Activated CD8-positive, alpha-beta memory T cell treated with anti-CD3 and anti-CD28 coated beads, Interleukin-2, amount 10 ng/mL, durations not matched to agents 7 days and 5 days (primary cell): ENCODE measurements at regions not wholly inside any gene's neighbourhood (a gene's known extent, or its start where the extent isn't known, plus 50 kb on each side); places are given as distances from the start of the nearest gene placed in this dataset.

ENCODE experiments used
- ATAC-seq: fragments of 150-1000 bp; cut with Tn5 transposase; one replicate; pipeline ENCODE4 v1.10.0; 2021; ENCODE audit warnings: moderate library complexity
- CTCF ChIA-PET: fragments of 350-600 bp; sonication (Branson Sonifier 250); formaldehyde crosslinking; loops from one replicate; lab custom pipeline; 2021; ENCODE audit warnings: antibody characterized with exemption; lab: Charles Lee
- DNase-seq: peaks from one replicate; pipeline ENCODE4 v3.0.0-alpha.2; 2020
- H3K27ac Mint-ChIP-seq: one replicate; pipeline ENCODE4 v1.8.0; 2021; ENCODE audit warnings: mild to moderate bottlenecking, mixed read lengths
- H3K27me3 Mint-ChIP-seq: one replicate; pipeline ENCODE4 v1.8.0; 2021; ENCODE audit warnings: mixed read lengths
- H3K36me3 Mint-ChIP-seq: one replicate; pipeline ENCODE4 v1.8.0; 2021; ENCODE audit warnings: mild to moderate bottlenecking, mixed read lengths
- H3K4me1 Mint-ChIP-seq: one replicate; pipeline ENCODE4 v1.8.0; 2021; ENCODE audit warnings: mixed read lengths
- H3K4me3 Mint-ChIP-seq: one replicate; pipeline ENCODE4 v1.8.0; 2021; ENCODE audit warnings: mild to moderate bottlenecking, moderate library complexity, mixed read lengths
- H3K9me3 Mint-ChIP-seq: one replicate; pipeline ENCODE4 v1.8.0; 2022; ENCODE audit warnings: low read depth, mixed read lengths

- peaks cover 26% of the 10 kb centered on the region for H3K4me1 Mint-ChIP-seq
These were observed 1359.4 kb upstream of the GJE1 start for GRCh38 chr6:140773276-140773675.

DNA sequence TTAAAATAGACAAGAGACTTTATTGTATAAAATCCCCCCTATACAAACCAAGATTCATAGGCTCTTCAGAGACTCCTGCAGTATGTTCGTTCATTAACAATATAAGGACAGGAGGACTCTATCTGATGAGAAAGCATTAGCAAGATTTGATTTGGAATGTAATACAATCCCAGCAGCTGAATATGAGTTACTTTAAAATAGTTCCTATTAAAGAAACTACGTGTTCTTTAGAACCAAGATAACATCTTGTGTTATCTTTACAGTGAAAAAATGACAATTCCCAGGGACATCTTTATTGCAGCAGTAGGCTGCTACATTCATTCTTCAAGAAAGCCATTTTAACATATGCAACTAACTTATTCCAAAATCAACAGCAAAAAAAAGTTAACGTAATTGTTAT is 1360.1 kb upstream of the GJE1 start:
- ATAC-seq = no peak
- CTCF ChIA-PET = interaction anchor here (1.0 kb wide), 1 partner anchor 13 kb away, joined by 3 read pairs; no protein-coding TSS in a partner anchor
- H3K4me1 Mint-ChIP-seq = peaks cover 26% of the 10 kb centered on the region
- H3K27ac Mint-ChIP-seq = no peak overlapping the region
- no peak for DNase-seq
- H3K4me3 Mint-ChIP-seq = no peak overlapping the region
- peaks cover 19% of the 10 kb centered on the region for H3K9me3 Mint-ChIP-seq
- H3K27me3 Mint-ChIP-seq = peaks cover 24% of the 10 kb centered on the region
- H3K36me3 Mint-ChIP-seq = peaks cover 39% of the 10 kb centered on the region

More at GRCh38 chr6:140773276-140773675, 1359.4 kb upstream of the GJE1 start:
- no peak for ATAC-seq
- peaks cover 15% of the 10 kb centered on the region for H3K9me3 Mint-ChIP-seq
- H3K4me3 Mint-ChIP-seq = no peak overlapping the region
- H3K27me3 Mint-ChIP-seq = peaks cover 22% of the 10 kb centered on the region
- H3K36me3 Mint-ChIP-seq = peaks cover 35% of the 10 kb centered on the region
- H3K27ac Mint-ChIP-seq = peak overlapping the region; percentile 32
- CTCF ChIA-PET = interaction anchor here (1.5 kb wide), 1 partner anchor 36 kb away, joined by 5 read pairs; no protein-coding TSS in a partner anchor
- no peak for DNase-seq

GRCh38 chr6:140768133-140768532 is 1364.6 kb upstream of the GJE1 start:
- peaks cover 32% of the 10 kb centered on the region for H3K36me3 Mint-ChIP-seq
- DNase-seq (no peak), ATAC-seq (no peak)
- H3K27me3 Mint-ChIP-seq = peaks cover 29% of the 10 kb centered on the region
- H3K27ac Mint-ChIP-seq = no peak overlapping the region
- peaks cover 24% of the 10 kb centered on the region for H3K9me3 Mint-ChIP-seq
- no peak overlapping the region for H3K4me3 Mint-ChIP-seq
- H3K4me1 Mint-ChIP-seq = peaks cover 6% of the 10 kb centered on the region
- CTCF ChIA-PET = no interaction called here

DNA sequence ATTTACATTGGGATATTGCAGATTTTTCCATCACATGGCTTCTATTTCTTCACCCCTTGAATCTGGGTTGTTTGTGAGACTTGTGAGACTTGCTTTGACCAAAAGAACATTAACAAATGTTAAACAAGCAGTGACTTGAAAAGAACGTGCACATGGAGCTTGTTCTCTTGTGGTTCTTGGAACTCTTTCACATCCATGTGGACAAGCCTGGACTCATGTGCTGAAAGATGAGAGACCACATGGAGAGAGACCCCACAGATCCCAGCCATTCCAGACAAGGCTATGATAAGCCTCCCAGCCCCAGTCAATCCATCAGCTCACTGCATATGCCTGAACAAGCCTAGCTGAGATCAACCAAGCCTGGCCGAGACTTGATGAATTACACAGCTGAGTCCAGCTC is 1365.7 kb upstream of the GJE1 start:
- DNase-seq = no peak
- peaks cover 23% of the 10 kb centered on the region for H3K9me3 Mint-ChIP-seq
- H3K4me3 Mint-ChIP-seq = no peak overlapping the region
- H3K36me3 Mint-ChIP-seq = peaks cover 25% of the 10 kb centered on the region
- CTCF ChIA-PET = no interaction called here
- no peak for ATAC-seq
- peaks cover 24% of the 10 kb centered on the region for H3K27me3 Mint-ChIP-seq
- H3K4me1 Mint-ChIP-seq = no peaks in the 10 kb centered on the region
- H3K27ac Mint-ChIP-seq = no peak overlapping the region

GRCh38 chr6:140758169-140758877 is 1374.4 kb upstream of the GJE1 start:
- Mint-ChIP-seq H3K4me3 (no peak overlapping the region), H3K36me3 (no peaks in the 10 kb centered on the region), H3K4me1 (peaks cover 2% of the 10 kb centered on the region), H3K27ac (no peak overlapping the region), H3K27me3 (peaks cover 15% of the 10 kb centered on the region), H3K9me3 (peaks cover 2% of the 10 kb centered on the region)
- DNase-seq (no peak), ATAC-seq (no peak)
- CTCF ChIA-PET = no interaction called here

GRCh38 chr6:140752234-140752633 is 1377.8 kb upstream of the CITED2 start:
- DNase-seq (no peak), ATAC-seq (no peak)
- CTCF ChIA-PET = no interaction called here
- H3K27me3 Mint-ChIP-seq = peaks cover 2% of the 10 kb centered on the region
- H3K36me3 Mint-ChIP-seq = peaks cover 2% of the 10 kb centered on the region
- no peak overlapping the region for H3K27ac Mint-ChIP-seq
- no peaks in the 10 kb centered on the region for H3K4me1 Mint-ChIP-seq
- H3K9me3 Mint-ChIP-seq = peaks cover 13% of the 10 kb centered on the region
- no peak overlapping the region for H3K4me3 Mint-ChIP-seq

DNA sequence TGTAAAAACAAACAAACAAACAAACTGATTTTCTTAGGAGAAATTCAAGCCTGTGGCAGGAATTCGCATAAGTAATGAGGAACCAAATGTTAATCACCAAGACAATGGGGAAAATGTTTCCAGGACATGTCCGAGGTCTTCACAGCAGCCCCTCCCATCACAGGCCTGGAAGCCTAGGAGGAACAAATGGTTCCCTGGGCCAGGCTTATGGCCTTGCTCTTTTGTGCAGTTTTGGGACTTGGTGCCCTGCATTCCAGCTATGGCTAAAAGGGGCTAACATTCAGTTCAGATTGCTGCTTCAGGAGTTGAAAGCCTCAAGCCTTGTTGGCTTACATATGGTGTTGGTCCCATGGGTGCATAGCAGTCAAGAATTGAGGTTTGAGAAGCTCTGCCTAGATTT is 1372.7 kb upstream of the CITED2 start:
- H3K4me3 Mint-ChIP-seq = no peak overlapping the region
- peaks cover 16% of the 10 kb centered on the region for H3K9me3 Mint-ChIP-seq
- CTCF ChIA-PET = no interaction called here
- no peak overlapping the region for H3K27ac Mint-ChIP-seq
- DNase-seq (no peak), ATAC-seq (no peak)
- H3K4me1 Mint-ChIP-seq = peaks cover 10% of the 10 kb centered on the region
- peaks cover 8% of the 10 kb centered on the region for H3K36me3 Mint-ChIP-seq
- no peaks in the 10 kb centered on the region for H3K27me3 Mint-ChIP-seq

DNA sequence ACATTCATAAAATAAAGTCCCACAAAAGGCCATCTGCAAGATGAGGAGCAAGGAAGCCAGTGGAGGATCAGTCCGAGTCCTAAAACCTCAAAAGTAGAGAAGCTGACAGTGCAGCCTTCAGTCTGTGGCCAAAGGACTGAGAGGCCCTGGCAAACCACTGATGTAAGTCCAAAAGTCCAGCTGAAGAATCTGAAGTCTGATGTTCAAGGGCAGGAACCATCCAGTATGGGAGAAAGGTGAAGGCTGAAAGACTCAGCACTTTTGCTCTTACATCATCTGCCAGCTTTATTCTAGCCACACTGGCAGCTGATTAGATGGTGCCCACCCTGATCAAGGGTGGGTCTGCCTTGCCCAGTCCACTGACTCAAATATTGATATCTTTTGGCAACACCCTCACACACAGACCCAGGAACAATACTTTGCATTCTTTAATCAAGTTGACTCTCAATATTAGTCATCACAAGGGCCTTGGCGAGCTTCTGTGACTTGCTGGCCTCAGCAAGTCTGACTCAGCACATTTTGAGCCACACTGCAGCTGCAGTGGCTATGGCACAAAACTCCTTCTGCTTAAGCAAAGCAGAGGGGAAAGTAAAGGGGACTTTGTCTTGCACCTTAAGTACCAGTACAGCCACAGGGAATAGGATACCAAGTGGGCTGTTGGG is 1370.3 kb upstream of the CITED2 start:
- no peak overlapping the region for H3K4me3 Mint-ChIP-seq
- peak; percentile 77 for ATAC-seq
- H3K27ac Mint-ChIP-seq = peak overlapping the region; percentile 23
- H3K9me3 Mint-ChIP-seq = peaks cover 13% of the 10 kb centered on the region
- CTCF ChIA-PET = no interaction called here
- H3K27me3 Mint-ChIP-seq = no peaks in the 10 kb centered on the region
- DNase-seq = peak; percentile 55
- H3K36me3 Mint-ChIP-seq = peaks cover 8% of the 10 kb centered on the region
- peaks cover 10% of the 10 kb centered on the region for H3K4me1 Mint-ChIP-seq

DNA sequence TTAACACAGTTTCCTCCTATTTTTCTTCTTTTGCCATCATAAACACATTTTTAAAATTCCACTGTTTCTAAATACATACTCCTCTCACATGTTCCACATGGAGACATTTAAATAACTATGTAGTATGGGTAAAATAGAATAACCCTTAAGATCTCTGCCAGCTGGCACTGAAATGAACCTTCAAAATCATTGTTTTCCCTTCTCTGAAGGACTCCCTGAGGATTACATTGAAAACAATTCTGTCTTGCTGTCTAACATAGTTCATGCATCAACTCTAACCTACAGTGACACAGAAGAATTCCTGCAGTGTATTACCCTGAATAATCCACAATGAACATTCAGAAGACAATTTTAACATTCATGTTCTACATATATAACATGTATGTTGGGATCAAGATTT is 1361.8 kb upstream of the CITED2 start:
- no peak overlapping the region for H3K4me3 Mint-ChIP-seq
- no peak overlapping the region for H3K27ac Mint-ChIP-seq
- ATAC-seq (no peak), DNase-seq (no peak)
- CTCF ChIA-PET = interaction anchor here (1.1 to 1.7 kb wide), 2 partner anchors 8 to 10 kb away, joined by 3 to 4 read pairs; no protein-coding TSS in a partner anchor
- peaks cover 9% of the 10 kb centered on the region for H3K27me3 Mint-ChIP-seq
- H3K36me3 Mint-ChIP-seq = no peaks in the 10 kb centered on the region
- H3K4me1 Mint-ChIP-seq = no peaks in the 10 kb centered on the region
- no peaks in the 10 kb centered on the region for H3K9me3 Mint-ChIP-seq

- no peak for DNase-seq
- Mint-ChIP-seq H3K27me3 (peaks cover 2% of the 10 kb centered on the region), H3K9me3 (no peaks in the 10 kb centered on the region), H3K4me3 (no peak overlapping the region), H3K27ac (no peak overlapping the region), H3K4me1 (peaks cover 12% of the 10 kb centered on the region), H3K36me3 (peaks cover 2% of the 10 kb centered on the region)
- CTCF ChIA-PET = no interaction called here
- ATAC-seq = no peak
These were observed 1358.5 kb upstream of the CITED2 start for GRCh38 chr6:140732991-140733390.

- DNase-seq = no peak
- ATAC-seq = no peak
- Mint-ChIP-seq H3K27me3 (no peaks in the 10 kb centered on the region), H3K9me3 (no peaks in the 10 kb centered on the region), H3K4me3 (no peak overlapping the region), H3K4me1 (peaks cover 12% of the 10 kb centered on the region), H3K27ac (no peak overlapping the region), H3K36me3 (peaks cover 2% of the 10 kb centered on the region)
- CTCF ChIA-PET = no interaction called here
These were observed 1357.7 kb upstream of the CITED2 start for GRCh38 chr6:140732155-140732554.

- no peak overlapping the region for H3K4me3 Mint-ChIP-seq
- H3K27me3 Mint-ChIP-seq = no peaks in the 10 kb centered on the region
- ATAC-seq = no peak
- peaks cover 12% of the 10 kb centered on the region for H3K4me1 Mint-ChIP-seq
- DNase-seq = no peak
- CTCF ChIA-PET = no interaction called here
- peaks cover 2% of the 10 kb centered on the region for H3K36me3 Mint-ChIP-seq
- H3K9me3 Mint-ChIP-seq = no peaks in the 10 kb centered on the region
- no peak overlapping the region for H3K27ac Mint-ChIP-seq
These were observed 1357.3 kb upstream of the CITED2 start for GRCh38 chr6:140731741-140732140.

DNA sequence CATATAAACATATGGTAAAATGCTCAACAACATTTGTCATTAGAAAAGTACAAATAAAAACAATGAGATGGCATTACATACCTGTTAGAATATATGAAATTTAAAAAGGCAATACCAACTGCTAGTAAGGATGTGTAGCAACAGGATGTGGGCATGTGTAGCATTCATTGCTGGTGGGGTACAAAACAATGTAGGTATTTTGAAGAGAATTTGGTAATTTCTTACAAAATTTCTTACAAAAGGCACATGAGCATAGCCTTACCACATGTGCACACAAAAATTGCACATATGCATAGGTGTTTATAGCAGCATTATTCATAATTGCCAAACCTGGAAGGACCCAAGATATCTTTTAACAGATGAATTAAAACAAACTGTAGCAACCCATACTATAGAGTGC is 1355.1 kb upstream of the CITED2 start:
- H3K27ac Mint-ChIP-seq = no peak overlapping the region
- no peak for DNase-seq
- H3K36me3 Mint-ChIP-seq = peaks cover 3% of the 10 kb centered on the region
- CTCF ChIA-PET = no interaction called here
- H3K4me3 Mint-ChIP-seq = no peak overlapping the region
- H3K9me3 Mint-ChIP-seq = peaks cover 3% of the 10 kb centered on the region
- peaks cover 12% of the 10 kb centered on the region for H3K4me1 Mint-ChIP-seq
- no peak for ATAC-seq
- no peaks in the 10 kb centered on the region for H3K27me3 Mint-ChIP-seq

- DNase-seq (no peak), ATAC-seq (no peak)
- peaks cover 7% of the 10 kb centered on the region for H3K9me3 Mint-ChIP-seq
- no peak overlapping the region for H3K4me3 Mint-ChIP-seq
- CTCF ChIA-PET = no interaction called here
- no peaks in the 10 kb centered on the region for H3K36me3 Mint-ChIP-seq
- H3K27ac Mint-ChIP-seq = no peak overlapping the region
- peaks cover 3% of the 10 kb centered on the region for H3K4me1 Mint-ChIP-seq
- H3K27me3 Mint-ChIP-seq = peaks cover 6% of the 10 kb centered on the region
These were observed 1343.6 kb upstream of the CITED2 start for GRCh38 chr6:140718021-140718420.
